Stimulated activated naive CD8-positive, alpha-beta T cell treated with anti-CD3 and anti-CD28 coated beads, Interleukin-15, Interleukin-2, amounts not matched to agents 100 U/mL and 50 U/mL, for 24 hours (primary cell): ENCODE measurements at regions not wholly inside any gene's neighbourhood (a gene's known extent, or its start where the extent isn't known, plus 50 kb on each side); places are given as distances from the start of the nearest gene placed in this dataset.

ENCODE experiments used
- ATAC-seq: fragments of 150-1000 bp; cut with Tn5 transposase; one replicate; pipeline ENCODE4 v1.10.0; 2021
- DNase-seq: peaks from one replicate; pipeline ENCODE4 v3.0.0; 2021

- DNase-seq (no peak), ATAC-seq (no peak)
These were observed 588.4 kb upstream of the LRRC4C start for GRCh38 chr11:42047637-42048555.

GRCh38 chr11:42049186-42049585, 589.7 kb upstream of the LRRC4C start:
- DNase-seq (no peak), ATAC-seq (no peak)

- ATAC-seq (no peak), DNase-seq (no peak)
These were observed 590.2 kb upstream of the LRRC4C start for GRCh38 chr11:42049650-42050049.

DNA sequence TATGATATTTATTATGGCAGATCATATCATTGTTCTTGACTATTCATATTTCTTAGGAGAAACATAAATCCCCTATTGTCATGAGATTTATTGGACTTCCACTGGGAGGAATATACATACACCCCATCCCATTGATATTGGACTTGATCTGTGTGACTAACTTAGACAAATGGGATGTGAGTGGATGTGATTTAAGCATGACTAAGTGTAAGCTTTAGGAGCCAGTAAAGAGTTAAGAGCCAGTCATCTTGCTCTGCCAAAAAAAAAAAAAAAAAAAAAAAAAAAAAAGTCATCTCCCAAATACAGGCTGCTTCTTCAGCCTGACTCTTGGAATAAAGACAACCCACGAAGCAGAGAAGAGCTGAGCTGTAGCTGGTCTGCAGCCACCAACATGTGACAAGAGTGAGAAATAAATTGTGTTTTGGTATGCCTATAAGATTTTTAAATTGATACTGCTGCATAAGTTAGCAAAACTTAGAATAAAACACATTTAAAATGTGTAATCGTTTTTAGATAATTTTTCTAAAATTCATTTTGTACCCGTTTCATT, 595.0 kb upstream of the LRRC4C start:
- DNase-seq (no peak), ATAC-seq (no peak)

GRCh38 chr11:42055606-42056005, 596.2 kb upstream of the LRRC4C start:
- ATAC-seq (no peak), DNase-seq (no peak)

DNA sequence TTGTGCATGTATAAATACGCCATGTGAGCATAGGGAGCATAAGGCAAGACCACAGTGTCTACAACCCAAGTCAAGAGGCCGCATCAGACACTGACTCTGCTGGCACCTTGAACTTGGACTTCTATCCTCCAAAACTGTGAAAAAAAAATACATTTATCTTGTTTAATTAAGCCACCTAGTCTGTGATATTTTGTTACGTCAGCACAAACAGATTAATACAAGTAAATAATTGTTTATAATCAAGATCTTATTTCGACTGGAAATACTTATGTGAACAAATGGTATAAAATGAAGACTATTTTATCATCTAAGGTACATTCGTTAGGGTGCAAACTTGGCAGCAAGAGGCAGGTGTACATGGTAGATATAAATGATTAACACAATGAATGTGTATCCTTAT, 599.3 kb upstream of the LRRC4C start:
- DNase-seq (no peak), ATAC-seq (no peak)

- ATAC-seq (no peak), DNase-seq (no peak)
These were observed 605.7 kb upstream of the LRRC4C start for GRCh38 chr11:42065199-42065598.

- no peak for ATAC-seq
- no peak for DNase-seq
These were observed 606.7 kb upstream of the LRRC4C start for GRCh38 chr11:42066113-42066512.

DNA sequence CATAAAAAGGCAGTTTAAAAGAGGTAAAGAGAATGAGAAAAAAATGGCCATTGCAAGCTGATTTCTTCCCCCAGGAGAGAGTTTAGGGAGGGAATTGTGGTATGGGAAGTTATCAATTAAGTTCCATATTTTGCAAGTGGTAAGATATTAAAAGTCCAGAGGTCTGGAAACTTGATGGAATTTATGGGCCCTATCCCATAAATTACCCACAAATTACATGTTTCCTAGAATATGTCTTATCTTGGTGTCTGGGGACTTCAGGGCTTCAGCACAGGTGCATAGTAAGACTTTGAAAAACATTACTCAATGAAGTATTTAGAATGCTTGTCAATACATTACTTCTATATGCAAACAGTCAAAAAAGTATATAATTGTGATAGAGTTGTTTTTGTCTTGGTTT, 614.9 kb upstream of the LRRC4C start:
- DNase-seq (no peak), ATAC-seq (no peak)

- ATAC-seq (no peak), DNase-seq (no peak)
These were observed 615.7 kb upstream of the LRRC4C start for GRCh38 chr11:42075180-42075579.

DNA sequence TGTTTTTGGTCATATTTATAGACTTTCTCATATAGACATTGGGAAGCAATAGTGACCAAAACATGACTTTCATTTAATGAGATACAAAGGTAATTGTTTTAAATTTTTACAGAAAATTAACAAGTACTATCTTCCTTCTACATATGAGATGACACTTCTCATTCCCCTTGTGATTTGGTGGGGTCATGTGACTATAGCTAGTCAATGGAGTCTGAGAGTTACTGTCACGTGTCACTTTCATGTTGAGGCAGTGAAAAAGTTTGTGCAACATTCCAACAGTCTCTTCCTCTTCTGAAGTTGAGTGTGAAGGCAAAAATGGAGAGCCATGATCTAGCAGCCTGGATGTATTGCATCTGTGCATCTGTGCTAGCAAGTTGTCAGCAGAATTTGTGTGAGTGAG, 618.3 kb upstream of the LRRC4C start:
- ATAC-seq (no peak), DNase-seq (no peak)

- DNase-seq (no peak), ATAC-seq (no peak)
These were observed 626.3 kb upstream of the LRRC4C start for GRCh38 chr11:42085736-42086135.

DNA sequence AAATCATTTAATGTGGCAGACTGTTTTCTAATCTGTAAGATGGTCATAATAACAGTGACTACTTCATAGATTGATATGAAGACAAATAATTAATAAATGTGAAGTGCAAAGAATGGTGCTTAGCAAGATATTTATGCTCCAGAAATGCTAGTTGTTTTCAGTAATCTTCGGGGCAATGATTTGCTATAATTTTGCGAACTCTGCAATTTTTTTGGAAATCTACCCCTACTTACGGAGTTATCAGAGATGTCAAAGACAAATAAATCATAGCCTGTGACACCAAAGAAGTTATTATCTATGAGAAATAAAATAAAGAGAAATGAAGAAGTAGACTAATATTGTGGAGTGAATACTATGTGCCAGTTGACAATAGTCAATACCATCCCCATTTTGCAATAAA, 634.1 kb upstream of the LRRC4C start:
- ATAC-seq = no peak
- no peak for DNase-seq

DNA sequence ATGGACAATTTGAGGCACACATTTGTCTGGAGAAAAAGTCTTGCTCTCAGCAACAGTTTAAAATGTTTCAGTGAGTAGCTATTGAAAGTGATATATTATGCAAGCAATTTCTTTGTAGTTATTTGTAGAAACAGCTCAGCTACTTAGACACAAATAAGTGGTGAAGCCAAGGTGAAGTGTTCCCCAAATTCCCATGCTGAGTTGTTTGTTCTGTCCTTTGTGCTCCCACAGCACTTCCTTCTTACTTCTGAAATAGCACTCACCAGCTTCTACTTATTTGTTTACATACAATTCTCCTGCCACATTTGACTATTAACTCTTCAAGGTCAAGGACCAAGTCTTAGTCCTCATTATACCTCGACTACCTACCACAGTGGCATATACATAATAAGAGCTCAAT, 638.6 kb upstream of the LRRC4C start:
- no peak for DNase-seq
- ATAC-seq = no peak

- ATAC-seq = no peak
- DNase-seq = no peak
These were observed 653.4 kb upstream of the LRRC4C start for GRCh38 chr11:42112866-42113265.

GRCh38 chr11:42114927-42115326, 655.5 kb upstream of the LRRC4C start:
- no peak for ATAC-seq
- no peak for DNase-seq

DNA sequence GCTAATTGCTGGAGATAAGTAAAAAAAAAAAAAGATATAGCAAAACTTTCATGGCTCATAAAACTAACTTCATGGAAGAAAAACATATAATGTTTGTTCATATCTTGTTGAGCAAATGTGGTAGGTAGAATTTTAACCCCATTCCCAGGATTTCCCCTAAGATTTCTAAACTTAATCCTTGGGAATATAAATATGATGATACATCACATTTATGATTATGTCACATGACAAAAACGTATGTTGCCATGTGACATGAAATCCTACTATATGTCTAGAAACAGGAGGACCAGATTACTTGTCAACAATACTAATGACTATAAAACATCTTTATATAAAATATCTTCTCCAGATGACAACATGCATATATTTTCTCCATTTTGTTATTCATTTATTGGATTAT, 679.0 kb upstream of the LRRC4C start:
- ATAC-seq = no peak
- DNase-seq = no peak

DNA sequence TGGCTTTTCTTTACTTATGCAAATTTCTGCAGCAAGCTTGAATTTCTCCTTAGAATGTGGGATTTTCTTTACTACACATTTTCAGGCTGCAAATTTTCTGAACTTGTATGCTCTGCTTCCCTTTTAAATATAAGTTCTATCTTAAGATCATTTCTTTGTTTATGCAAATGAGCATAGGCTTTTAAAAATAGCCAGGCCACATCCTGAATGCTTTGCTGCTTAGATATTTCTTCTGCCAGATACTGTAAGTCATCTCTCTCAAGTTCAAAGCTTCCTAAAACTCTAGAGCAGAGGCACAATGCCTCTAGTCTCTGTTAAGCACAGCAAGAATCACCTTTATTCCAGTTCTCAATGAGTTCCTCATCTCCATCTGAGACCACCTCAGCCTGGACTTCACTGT, 685.9 kb upstream of the LRRC4C start:
- DNase-seq (no peak), ATAC-seq (no peak)

DNA sequence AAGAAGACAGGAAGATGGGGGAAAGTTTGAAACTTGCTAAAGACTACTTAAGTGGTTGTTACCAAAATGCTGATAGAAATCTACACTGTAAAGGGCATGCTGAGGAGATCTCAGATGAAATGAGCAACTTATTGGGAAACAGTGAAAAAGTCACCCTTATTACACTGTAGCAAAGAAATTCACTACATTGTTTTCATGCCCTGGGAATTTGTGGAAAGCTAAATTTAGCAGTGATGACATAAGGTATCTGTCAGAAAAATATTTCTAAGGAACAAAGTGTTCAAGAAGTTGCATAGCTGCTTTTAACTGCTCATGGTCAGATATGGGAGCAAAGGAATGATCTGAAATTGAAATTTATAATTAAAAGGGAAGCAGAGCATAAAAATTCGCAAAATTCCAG, 702.4 kb upstream of the LRRC4C start:
- no peak for DNase-seq
- no peak for ATAC-seq

GRCh38 chr11:42169191-42169590, 709.7 kb upstream of the LRRC4C start:
- DNase-seq (no peak), ATAC-seq (no peak)

DNA sequence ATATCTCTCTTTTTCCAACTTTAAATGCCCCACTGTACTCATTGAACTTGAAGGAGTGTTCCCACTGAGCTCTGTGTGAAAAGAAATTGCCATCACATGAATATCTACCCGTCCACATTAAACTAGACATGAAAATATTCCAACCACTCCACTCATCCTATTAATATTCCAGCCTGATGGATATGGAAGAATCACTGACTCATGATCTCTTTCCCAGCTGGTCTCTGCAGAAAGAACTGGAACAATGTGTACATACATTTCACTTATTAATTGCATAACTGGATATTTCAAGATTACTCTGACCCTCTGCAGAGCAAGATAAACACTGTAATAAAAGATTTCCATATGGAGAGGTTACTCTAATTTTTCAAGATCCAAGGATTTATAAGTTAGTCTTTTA, 711.1 kb upstream of the LRRC4C start:
- ATAC-seq = no peak
- DNase-seq = no peak

DNA sequence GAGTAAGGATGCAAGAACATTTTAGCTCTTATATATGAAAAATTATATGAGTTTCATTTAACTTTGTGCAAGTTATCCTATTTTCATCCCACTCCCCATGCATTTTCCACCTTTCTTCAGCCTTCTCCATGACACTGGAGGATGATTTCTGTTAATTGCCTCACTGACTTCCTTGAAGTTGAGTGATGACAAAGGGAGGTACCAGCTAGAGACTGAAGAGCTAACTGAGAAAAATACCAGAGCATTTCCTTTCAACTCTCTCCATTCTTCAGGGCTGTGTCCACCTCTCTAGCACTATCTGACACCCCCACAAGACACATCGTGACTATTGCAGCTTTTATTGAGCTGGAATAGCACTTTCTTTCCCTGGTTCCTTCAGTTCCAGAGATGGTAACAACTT, 711.6 kb upstream of the LRRC4C start:
- ATAC-seq = no peak
- no peak for DNase-seq

- ATAC-seq = no peak
- DNase-seq = no peak
These were observed 713.0 kb upstream of the LRRC4C start for GRCh38 chr11:42172441-42172840.

- DNase-seq (no peak), ATAC-seq (no peak)
These were observed 715.8 kb upstream of the LRRC4C start for GRCh38 chr11:42175203-42175602.
